ENCODE measurements at regions not wholly inside any gene's neighbourhood (a gene's known extent, or its start where the extent isn't known, plus 50 kb on each side); places are given as distances from the start of the nearest gene placed in this dataset.
"Not testable (repeated sequence)": the region's sequence is repeated elsewhere in the genome, so short reads cannot be mapped to it uniquely, and the experiment has no call there.

- intact Hi-C loops (cut with micrococcal nuclease): not testable (repeated sequence)
These were observed 123.9 kb downstream of the MREG start for GRCh38 chr2:215889240-215889969.

GRCh38 chr2:215888680-215889079, 124.7 kb downstream of the MREG start:
- intact Hi-C loops (cut with micrococcal nuclease): no loop called here

- intact Hi-C loops (cut with micrococcal nuclease): no loop called here
These were observed 126.0 kb downstream of the MREG start for GRCh38 chr2:215887303-215887702.

GRCh38 chr2:215886022-215886421, 127.3 kb downstream of the MREG start:
- intact Hi-C loops (cut with micrococcal nuclease): no loop called here

GRCh38 chr2:215885536-215885935, 127.8 kb downstream of the MREG start:
- intact Hi-C loops (cut with micrococcal nuclease): no loop called here

GRCh38 chr2:215884451-215885087, 128.8 kb downstream of the MREG start:
- intact Hi-C loops (cut with micrococcal nuclease): no loop called here

GRCh38 chr2:215883799-215884198, 129.6 kb downstream of the MREG start:
- intact Hi-C loops (cut with micrococcal nuclease): no loop called here

GRCh38 chr2:215882689-215883088, 130.7 kb downstream of the MREG start:
- intact Hi-C loops (cut with micrococcal nuclease): no loop called here

- intact Hi-C loops (cut with micrococcal nuclease): no loop called here
These were observed 131.8 kb downstream of the MREG start for GRCh38 chr2:215881582-215881981.

GRCh38 chr2:215880970-215881369, 132.4 kb downstream of the MREG start:
- intact Hi-C loops (cut with micrococcal nuclease): no loop called here

GRCh38 chr2:215879977-215880940, 133.1 kb downstream of the MREG start:
- intact Hi-C loops (cut with micrococcal nuclease): no loop called here

- intact Hi-C loops (cut with micrococcal nuclease): no loop called here
These were observed 134.0 kb downstream of the MREG start for GRCh38 chr2:215879331-215879730.

- intact Hi-C loops (cut with micrococcal nuclease): no loop called here
These were observed 134.8 kb downstream of the MREG start for GRCh38 chr2:215878476-215879063.

- intact Hi-C loops (cut with micrococcal nuclease): no loop called here
These were observed 136.5 kb downstream of the MREG start for GRCh38 chr2:215876937-215877238.

- intact Hi-C loops (cut with micrococcal nuclease): no loop called here
These were observed 137.0 kb downstream of the MREG start for GRCh38 chr2:215876139-215876936.

- intact Hi-C loops (cut with micrococcal nuclease): no loop called here
These were observed 138.9 kb downstream of the MREG start for GRCh38 chr2:215874418-215874817.

GRCh38 chr2:215870986-215871385, 142.4 kb downstream of the MREG start:
- intact Hi-C loops (cut with micrococcal nuclease): no loop called here

GRCh38 chr2:215870088-215870490, 143.3 kb downstream of the MREG start:
- intact Hi-C loops (cut with micrococcal nuclease): no loop called here

- intact Hi-C loops (cut with micrococcal nuclease): no loop called here
These were observed 144.4 kb downstream of the MREG start for GRCh38 chr2:215868846-215869543.

GRCh38 chr2:215866606-215867005, 146.7 kb downstream of the MREG start:
- intact Hi-C loops (cut with micrococcal nuclease): no loop called here
